ENCODE measurements at regions not wholly inside any gene's neighbourhood (a gene's known extent, or its start where the extent isn't known, plus 50 kb on each side); places are given as distances from the start of the nearest gene placed in this dataset.
A peak's percentile ranks its signal among the peaks of the same experiment; 100 is the strongest.

DNA sequence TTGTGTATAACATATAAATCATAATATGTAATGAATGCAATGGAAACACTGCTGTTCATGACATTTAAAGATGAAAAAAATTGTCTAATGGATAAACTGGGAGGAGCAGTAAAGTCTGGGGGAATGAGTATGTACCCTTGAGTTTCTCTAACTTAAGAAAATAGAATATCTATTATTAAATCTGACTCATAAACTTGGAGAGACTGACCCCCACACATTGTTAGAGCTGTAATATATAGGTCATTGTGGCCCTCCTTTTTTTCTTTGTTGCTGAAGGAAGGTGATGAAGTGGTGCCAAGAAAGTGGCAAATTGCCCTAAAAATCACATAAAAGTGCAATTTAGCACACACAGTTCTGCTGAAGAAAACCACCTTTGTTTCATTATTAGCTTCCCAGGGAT is 389.8 kb upstream of the RARB start (continued):
- TF ChIP-seq, protein P1, sequence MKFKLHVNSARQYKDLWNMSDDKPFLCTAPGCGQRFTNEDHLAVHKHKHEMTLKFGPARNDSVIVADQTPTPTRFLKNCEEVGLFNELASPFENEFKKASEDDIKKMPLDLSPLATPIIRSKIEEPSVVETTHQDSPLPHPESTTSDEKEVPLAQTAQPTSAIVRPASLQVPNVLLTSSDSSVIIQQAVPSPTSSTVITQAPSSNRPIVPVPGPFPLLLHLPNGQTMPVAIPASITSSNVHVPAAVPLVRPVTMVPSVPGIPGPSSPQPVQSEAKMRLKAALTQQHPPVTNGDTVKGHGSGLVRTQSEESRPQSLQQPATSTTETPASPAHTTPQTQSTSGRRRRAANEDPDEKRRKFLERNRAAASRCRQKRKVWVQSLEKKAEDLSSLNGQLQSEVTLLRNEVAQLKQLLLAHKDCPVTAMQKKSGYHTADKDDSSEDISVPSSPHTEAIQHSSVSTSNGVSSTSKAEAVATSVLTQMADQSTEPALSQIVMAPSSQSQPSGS (IDR thresholded peaks at IDR 0.05; ENCODE audit: low read length) = no peak
- TF ChIP-seq, protein P2, sequence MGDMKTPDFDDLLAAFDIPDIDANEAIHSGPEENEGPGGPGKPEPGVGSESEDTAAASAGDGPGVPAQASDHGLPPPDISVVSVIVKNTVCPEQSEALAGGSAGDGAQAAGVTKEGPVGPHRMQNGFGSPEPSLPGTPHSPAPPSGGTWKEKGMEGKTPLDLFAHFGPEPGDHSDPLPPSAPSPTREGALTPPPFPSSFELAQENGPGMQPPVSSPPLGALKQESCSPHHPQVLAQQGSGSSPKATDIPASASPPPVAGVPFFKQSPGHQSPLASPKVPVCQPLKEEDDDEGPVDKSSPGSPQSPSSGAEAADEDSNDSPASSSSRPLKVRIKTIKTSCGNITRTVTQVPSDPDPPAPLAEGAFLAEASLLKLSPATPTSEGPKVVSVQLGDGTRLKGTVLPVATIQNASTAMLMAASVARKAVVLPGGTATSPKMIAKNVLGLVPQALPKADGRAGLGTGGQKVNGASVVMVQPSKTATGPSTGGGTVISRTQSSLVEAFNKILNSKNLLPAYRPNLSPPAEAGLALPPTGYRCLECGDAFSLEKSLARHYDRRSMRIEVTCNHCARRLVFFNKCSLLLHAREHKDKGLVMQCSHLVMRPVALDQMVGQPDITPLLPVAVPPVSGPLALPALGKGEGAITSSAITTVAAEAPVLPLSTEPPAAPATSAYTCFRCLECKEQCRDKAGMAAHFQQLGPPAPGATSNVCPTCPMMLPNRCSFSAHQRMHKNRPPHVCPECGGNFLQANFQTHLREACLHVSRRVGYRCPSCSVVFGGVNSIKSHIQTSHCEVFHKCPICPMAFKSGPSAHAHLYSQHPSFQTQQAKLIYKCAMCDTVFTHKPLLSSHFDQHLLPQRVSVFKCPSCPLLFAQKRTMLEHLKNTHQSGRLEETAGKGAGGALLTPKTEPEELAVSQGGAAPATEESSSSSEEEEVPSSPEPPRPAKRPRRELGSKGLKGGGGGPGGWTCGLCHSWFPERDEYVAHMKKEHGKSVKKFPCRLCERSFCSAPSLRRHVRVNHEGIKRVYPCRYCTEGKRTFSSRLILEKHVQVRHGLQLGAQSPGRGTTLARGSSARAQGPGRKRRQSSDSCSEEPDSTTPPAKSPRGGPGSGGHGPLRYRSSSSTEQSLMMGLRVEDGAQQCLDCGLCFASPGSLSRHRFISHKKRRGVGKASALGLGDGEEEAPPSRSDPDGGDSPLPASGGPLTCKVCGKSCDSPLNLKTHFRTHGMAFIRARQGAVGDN (IDR thresholded peaks at IDR 0.05) = no peak
- TF ChIP-seq LARP7 (IDR thresholded peaks at IDR 0.05) (no peak), ZNF622 (IDR thresholded peaks at IDR 0.05) (no peak), CHD4 (IDR thresholded peaks at IDR 0.05) (no peak)

DNA sequence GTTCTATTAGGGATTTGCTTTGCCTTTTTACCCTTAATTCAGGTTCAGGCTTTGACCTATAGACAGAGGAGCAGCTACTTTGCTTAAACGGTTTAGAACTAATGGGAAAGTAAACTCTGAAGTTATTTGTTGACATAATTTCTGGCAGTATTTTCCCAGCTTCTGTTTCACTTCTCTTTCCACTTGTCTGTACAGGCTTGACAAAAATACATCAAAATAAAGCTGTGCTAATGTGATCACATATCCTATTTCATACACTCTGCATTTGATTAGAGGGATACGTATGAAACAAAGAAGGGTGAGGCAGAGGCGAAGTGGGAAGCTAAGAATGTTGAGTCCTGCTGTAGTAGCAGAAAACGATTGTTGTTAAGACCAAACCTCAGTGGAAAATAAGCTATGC is 389.1 kb upstream of the RARB start:
- intact Hi-C loops (cut with micrococcal nuclease; ENCODE audit: unreplicated experiment) = no loop called here
- WGBS (ENCODE audit: insufficient coverage, insufficient replicate concordance, low lambda C conversion rate, missing lambda C conversion rate) = 26% methylated on average over 4 of the region's 4 CpGs
- FAIRE-seq = no peak

More for the DNA sequence above, 389.1 kb upstream of the RARB start:
- in situ Hi-C loops (cut with MboI) = no loop called here
- Histone ChIP-seq H3K9ac (ENCODE audit: control insufficient read depth, insufficient read depth, low read length) (no peak overlapping the region), H3K9me3 (replicated peaks; ENCODE audit: control insufficient read depth, insufficient read depth, low read length) (no peaks in the 10 kb centered on the region), H2AFZ (ENCODE audit: control insufficient read depth, low read depth, low read length) (no peak overlapping the region), H3K4me3 (no peak overlapping the region), H3K79me2 (ENCODE audit: control insufficient read depth, insufficient read depth, low read length) (no peaks in the 10 kb centered on the region), H3K27me3 (replicated peaks in 1 of 2; ENCODE audit: control insufficient read depth in 2 of 2, insufficient read depth in 2 of 2, low read length in 1 of 2) (no peaks in the 10 kb centered on the region), H3K36me3 (ENCODE audit: control insufficient read depth in 2 of 2, insufficient read depth in 2 of 2, low read length in 1 of 2) (no peaks in the 10 kb centered on the region), H3K4me1 (ENCODE audit: control insufficient read depth, insufficient read depth, low read length) (no peaks in the 10 kb centered on the region), H3K4me2 (ENCODE audit: control insufficient read depth, insufficient read depth) (no peak overlapping the region), H3K27ac (ENCODE audit: control insufficient read depth, insufficient read depth) (no peak overlapping the region), H4K20me1 (ENCODE audit: control insufficient read depth, insufficient read depth) (no peaks in the 10 kb centered on the region)
- CTCF ChIA-PET = interaction anchor here (0.6 to 1.5 kb wide), 5 partner anchors 8 to 109 kb away, joined by 3 to 4 read pairs (median 3); no protein-coding TSS in a partner anchor
- RAD21 ChIA-PET (ENCODE audit: unreplicated experiment) = no interaction called here
- no TSS peak for BruUV-seq (replicated peaks)
- SMC1A ChIA-PET (ENCODE audit: uncharacterized antibody, unreplicated experiment) = no interaction called here
- TF ChIP-seq SPI1 (IDR thresholded peaks at IDR 0.05; ENCODE audit: borderline replicate concordance, insufficient read depth, low read depth, low read length) (peak; percentile 38; the same call in 1 of the 2 replicates), SIN3A (IDR thresholded peaks at IDR 0.05; ENCODE audit: low read depth, low read length) (no peak)
- TF ChIP-seq, protein P3, sequence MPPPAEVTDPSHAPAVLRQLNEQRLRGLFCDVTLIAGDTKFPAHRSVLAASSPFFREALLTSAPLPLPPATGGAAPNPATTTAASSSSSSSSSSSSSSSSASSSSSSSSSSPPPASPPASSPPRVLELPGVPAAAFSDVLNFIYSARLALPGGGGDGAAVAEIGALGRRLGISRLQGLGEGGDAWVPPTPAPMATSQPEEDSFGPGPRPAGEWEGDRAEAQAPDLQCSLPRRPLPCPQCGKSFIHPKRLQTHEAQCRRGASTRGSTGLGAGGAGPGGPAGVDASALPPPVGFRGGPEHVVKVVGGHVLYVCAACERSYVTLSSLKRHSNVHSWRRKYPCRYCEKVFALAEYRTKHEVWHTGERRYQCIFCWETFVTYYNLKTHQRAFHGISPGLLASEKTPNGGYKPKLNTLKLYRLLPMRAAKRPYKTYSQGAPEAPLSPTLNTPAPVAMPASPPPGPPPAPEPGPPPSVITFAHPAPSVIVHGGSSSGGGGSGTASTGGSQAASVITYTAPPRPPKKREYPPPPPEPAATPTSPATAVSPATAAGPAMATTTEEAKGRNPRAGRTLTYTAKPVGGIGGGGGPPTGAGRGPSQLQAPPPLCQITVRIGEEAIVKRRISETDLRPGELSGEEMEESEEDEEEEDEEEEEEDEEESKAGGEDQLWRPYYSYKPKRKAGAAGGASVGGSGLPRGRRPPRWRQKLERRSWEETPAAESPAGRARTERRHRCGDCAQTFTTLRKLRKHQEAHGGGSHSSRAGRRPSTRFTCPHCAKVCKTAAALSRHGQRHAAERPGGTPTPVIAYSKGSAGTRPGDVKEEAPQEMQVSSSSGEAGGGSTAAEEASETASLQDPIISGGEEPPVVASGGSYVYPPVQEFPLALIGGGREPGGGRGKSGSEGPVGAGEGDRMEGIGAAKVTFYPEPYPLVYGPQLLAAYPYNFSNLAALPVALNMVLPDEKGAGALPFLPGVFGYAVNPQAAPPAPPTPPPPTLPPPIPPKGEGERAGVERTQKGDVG (CRISPR knock-in tag; IDR thresholded peaks at IDR 0.05) = no peak
- no peak for DNase-seq (ENCODE audit: low read depth, low spot score)
- POLR2A ChIA-PET = no interaction called here
- peak; percentile 30; the same call in 2 of the 3 replicates for ATAC-seq

All from GM12878 (cell line).